SK-N-SH treated with all-trans-retinoic acid at 6 μM for 48 hours (cell line): ENCODE measurements at regions not wholly inside any gene's neighbourhood (a gene's known extent, or its start where the extent isn't known, plus 50 kb on each side); places are given as distances from the start of the nearest gene placed in this dataset.

Source experiments
- ATAC-seq: fragments of 200-7000 bp; cut with Tn5 transposase; 3 replicates; pipeline ENCODE4 v1.9.1; 2020; ENCODE audit warnings: mild to moderate bottlenecking, moderate library complexity
- ARNTL ChIP-seq: fragments of 450-650 bp; formaldehyde crosslinking; IDR thresholded peaks from 2 replicates; pipeline ENCODE4 v1.5.0; 2020; ENCODE audit warnings: low read depth, mild to moderate bottlenecking, moderate library complexity, borderline replicate concordance
- BACH2 ChIP-seq: fragments of 250-450 bp; sonication (Bioruptor Pico); IDR thresholded peaks from 2 replicates; pipeline ENCODE4 v1.9.0; 2021; ENCODE audit warnings: mild to moderate bottlenecking, borderline replicate concordance
- CSDC2 ChIP-seq: fragments of 250-450 bp; sonication (Bioruptor Pico); IDR thresholded peaks from 2 replicates; pipeline ENCODE4 v1.5.0; 2020; ENCODE audit warnings: mild to moderate bottlenecking, moderate library complexity
- ESRRG ChIP-seq: fragments of 250-450 bp; sonication (Bioruptor Pico); IDR thresholded peaks from 2 replicates; pipeline ENCODE4 v1.6.1; 2021; ENCODE audit warnings: mild to moderate bottlenecking
- GLIS3 ChIP-seq: fragments of 250-450 bp; sonication (Bioruptor Pico); IDR thresholded peaks from 2 replicates; pipeline ENCODE4 v1.5.0; 2020; ENCODE audit warnings: mild to moderate bottlenecking, moderate library complexity
- ISL1 ChIP-seq: fragments of 250-450 bp; sonication (Bioruptor Pico); IDR thresholded peaks from 2 replicates; pipeline ENCODE4 v2.1.2; 2022; ENCODE audit warnings: mild to moderate bottlenecking, moderate library complexity
- OSR1 ChIP-seq: fragments of 250-450 bp; sonication (Bioruptor Pico); IDR thresholded peaks from 2 replicates; pipeline ENCODE4 v1.8.0; 2022; ENCODE audit warnings: moderate library complexity, mild to moderate bottlenecking, inconsistent platforms
- PPARA ChIP-seq: fragments of 250-450 bp; sonication (Bioruptor Pico); IDR thresholded peaks from 2 replicates; pipeline ENCODE4 v1.5.0; 2020; ENCODE audit warnings: mild to moderate bottlenecking, borderline replicate concordance
- RARB ChIP-seq: fragments of 250-450 bp; sonication (Bioruptor Pico); IDR thresholded peaks from 2 replicates; pipeline ENCODE4 v1.8.0; 2021; ENCODE audit warnings: mild to moderate bottlenecking, moderate library complexity
- SNAI2 ChIP-seq: fragments of 250-450 bp; sonication (Bioruptor Pico); IDR thresholded peaks from 2 replicates; pipeline ENCODE4 v1.5.0; 2020; ENCODE audit warnings: mild to moderate bottlenecking, moderate library complexity
- TOX ChIP-seq: fragments of 250-450 bp; sonication (Bioruptor Pico); IDR thresholded peaks from 2 replicates; pipeline ENCODE4 v1.8.0; 2021; ENCODE audit warnings: mild to moderate bottlenecking, moderate library complexity, borderline replicate concordance
- ZC3H10 ChIP-seq: fragments of 250-450 bp; sonication (Bioruptor Pico); IDR thresholded peaks from 2 replicates; pipeline ENCODE4 v1.5.1; 2021; ENCODE audit warnings: mild to moderate bottlenecking, moderate library complexity
- ZFP3 ChIP-seq: fragments of 250-450 bp; sonication (Bioruptor Pico); IDR thresholded peaks from 2 replicates; pipeline ENCODE4 v1.5.0; 2020; ENCODE audit warnings: mild to moderate bottlenecking, moderate library complexity
- ZNF565 ChIP-seq: fragments of 450-650 bp; formaldehyde crosslinking; conservative IDR thresholded peaks from 2 replicates; pipeline ENCODE4 v1.5.0; 2020; ENCODE audit warnings: low read depth, mild to moderate bottlenecking, moderate library complexity
- ZNF70 ChIP-seq: fragments of 450-650 bp; formaldehyde crosslinking; IDR thresholded peaks from 2 replicates; pipeline ENCODE4 v1.5.0; 2020; ENCODE audit warnings: mild to moderate bottlenecking, moderate library complexity
- ZNF8 ChIP-seq: fragments of 450-650 bp; formaldehyde crosslinking; IDR thresholded peaks from 2 replicates; pipeline ENCODE4 v1.5.0; 2020; ENCODE audit warnings: mild to moderate bottlenecking, moderate library complexity
- TF ChIP-seq, protein P1 (sequence below): fragments of 250-450 bp; sonication (Bioruptor Pico); IDR thresholded peaks from 2 replicates; pipeline ENCODE4 v1.5.1; 2021; ENCODE audit warnings: mild to moderate bottlenecking, moderate library complexity
- TF ChIP-seq, protein P2 (sequence below): fragments of 250-450 bp; sonication (Bioruptor Pico); IDR thresholded peaks from 2 replicates; pipeline ENCODE4 v1.5.1; 2020; ENCODE audit warnings: low read depth, mild to moderate bottlenecking, moderate library complexity
- TF ChIP-seq, protein P3 (sequence below): fragments of 250-450 bp; sonication (Bioruptor Pico); IDR thresholded peaks from 2 replicates; pipeline ENCODE4 v1.8.0; 2021; ENCODE audit warnings: low read depth, mild to moderate bottlenecking, moderate library complexity, borderline replicate concordance
- TF ChIP-seq, protein P4 (sequence below): fragments of 250-450 bp; sonication (Bioruptor Pico); IDR thresholded peaks from 2 replicates; pipeline ENCODE4 v1.8.0; 2020; ENCODE audit warnings: mild to moderate bottlenecking, moderate library complexity, borderline replicate concordance

DNA sequence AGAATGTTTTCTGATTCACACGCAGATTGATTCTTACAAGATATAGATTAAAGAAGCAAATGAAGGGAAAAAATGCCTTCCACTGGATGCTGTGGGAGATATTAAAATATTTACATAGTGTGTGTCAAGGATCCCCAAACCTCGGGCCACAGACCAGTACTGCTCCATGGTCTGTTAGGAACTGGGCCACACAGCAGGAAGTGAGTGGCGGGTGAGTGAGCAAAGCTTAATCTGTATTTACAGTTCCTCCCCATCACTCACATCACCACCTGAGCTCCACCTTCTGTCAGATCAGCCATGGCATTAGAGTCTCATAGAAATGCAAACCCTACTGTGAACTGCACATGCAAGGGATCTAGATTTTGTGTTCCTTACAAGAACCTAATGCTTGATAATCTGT lies 552.6 kb upstream of the GOLIM4 start:
- ATAC-seq = no peak
- TF ChIP-seq, protein P1, sequence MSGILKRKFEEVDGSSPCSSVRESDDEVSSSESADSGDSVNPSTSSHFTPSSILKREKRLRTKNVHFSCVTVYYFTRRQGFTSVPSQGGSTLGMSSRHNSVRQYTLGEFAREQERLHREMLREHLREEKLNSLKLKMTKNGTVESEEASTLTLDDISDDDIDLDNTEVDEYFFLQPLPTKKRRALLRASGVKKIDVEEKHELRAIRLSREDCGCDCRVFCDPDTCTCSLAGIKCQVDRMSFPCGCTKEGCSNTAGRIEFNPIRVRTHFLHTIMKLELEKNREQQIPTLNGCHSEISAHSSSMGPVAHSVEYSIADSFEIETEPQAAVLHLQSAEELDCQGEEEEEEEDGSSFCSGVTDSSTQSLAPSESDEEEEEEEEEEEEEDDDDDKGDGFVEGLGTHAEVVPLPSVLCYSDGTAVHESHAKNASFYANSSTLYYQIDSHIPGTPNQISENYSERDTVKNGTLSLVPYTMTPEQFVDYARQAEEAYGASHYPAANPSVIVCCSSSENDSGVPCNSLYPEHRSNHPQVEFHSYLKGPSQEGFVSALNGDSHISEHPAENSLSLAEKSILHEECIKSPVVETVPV (CRISPR knock-in tag) = no peak
- TF ChIP-seq ISL1 = no peak
- TF ChIP-seq, protein P2, sequence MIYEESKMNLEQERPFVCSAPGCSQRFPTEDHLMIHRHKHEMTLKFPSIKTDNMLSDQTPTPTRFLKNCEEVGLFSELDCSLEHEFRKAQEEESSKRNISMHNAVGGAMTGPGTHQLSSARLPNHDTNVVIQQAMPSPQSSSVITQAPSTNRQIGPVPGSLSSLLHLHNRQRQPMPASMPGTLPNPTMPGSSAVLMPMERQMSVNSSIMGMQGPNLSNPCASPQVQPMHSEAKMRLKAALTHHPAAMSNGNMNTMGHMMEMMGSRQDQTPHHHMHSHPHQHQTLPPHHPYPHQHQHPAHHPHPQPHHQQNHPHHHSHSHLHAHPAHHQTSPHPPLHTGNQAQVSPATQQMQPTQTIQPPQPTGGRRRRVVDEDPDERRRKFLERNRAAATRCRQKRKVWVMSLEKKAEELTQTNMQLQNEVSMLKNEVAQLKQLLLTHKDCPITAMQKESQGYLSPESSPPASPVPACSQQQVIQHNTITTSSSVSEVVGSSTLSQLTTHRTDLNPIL = no peak
- TF ChIP-seq GLIS3 (CRISPR knock-in tag) = no peak
- TF ChIP-seq, protein P3, sequence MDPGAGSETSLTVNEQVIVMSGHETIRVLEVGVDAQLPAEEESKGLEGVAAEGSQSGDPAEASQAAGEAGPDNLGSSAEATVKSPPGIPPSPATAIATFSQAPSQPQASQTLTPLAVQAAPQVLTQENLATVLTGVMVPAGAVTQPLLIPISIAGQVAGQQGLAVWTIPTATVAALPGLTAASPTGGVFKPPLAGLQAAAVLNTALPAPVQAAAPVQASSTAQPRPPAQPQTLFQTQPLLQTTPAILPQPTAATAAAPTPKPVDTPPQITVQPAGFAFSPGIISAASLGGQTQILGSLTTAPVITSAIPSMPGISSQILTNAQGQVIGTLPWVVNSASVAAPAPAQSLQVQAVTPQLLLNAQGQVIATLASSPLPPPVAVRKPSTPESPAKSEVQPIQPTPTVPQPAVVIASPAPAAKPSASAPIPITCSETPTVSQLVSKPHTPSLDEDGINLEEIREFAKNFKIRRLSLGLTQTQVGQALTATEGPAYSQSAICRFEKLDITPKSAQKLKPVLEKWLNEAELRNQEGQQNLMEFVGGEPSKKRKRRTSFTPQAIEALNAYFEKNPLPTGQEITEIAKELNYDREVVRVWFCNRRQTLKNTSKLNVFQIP (CRISPR knock-in tag) = no peak
- no peak for TF ChIP-seq ZNF8 (CRISPR knock-in tag)
- no peak for TF ChIP-seq ARNTL (CRISPR knock-in tag)
- no peak for TF ChIP-seq CSDC2 (CRISPR knock-in tag)
- no peak for TF ChIP-seq ZNF565 (CRISPR knock-in tag)
- no peak for TF ChIP-seq BACH2 (CRISPR knock-in tag)
- TF ChIP-seq OSR1 (CRISPR knock-in tag) = no peak

DNA sequence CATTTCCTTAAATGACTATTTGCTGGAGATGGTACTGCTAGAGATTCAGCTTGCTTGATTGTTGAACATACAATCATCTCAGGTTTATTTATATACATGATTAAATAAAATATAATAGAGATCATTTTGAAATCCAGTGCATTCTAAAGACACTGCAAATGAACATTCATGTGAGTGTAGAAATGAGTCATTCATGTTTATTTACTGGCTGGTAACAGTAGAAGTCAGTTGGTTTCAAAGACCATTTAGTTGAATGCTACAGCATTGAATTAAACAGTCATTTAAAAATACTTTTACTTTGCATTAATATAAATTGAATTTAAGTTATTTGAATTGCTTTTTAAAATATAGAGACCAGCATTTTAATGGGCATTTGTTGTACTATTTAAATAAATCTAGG lies 551.9 kb upstream of the GOLIM4 start:
- no peak for ATAC-seq
- TF ChIP-seq SNAI2 = no peak
- TF ChIP-seq, protein P3 (CRISPR knock-in tag) = no peak
- TF ChIP-seq GLIS3 (CRISPR knock-in tag) = no peak
- TF ChIP-seq, protein P2 = no peak
- no peak for TF ChIP-seq ISL1
- TF ChIP-seq ZNF70 = no peak
- no peak for TF ChIP-seq ZNF565 (CRISPR knock-in tag)
- TF ChIP-seq ZFP3 = no peak
- TF ChIP-seq ARNTL (CRISPR knock-in tag) = no peak
- TF ChIP-seq, protein P4, sequence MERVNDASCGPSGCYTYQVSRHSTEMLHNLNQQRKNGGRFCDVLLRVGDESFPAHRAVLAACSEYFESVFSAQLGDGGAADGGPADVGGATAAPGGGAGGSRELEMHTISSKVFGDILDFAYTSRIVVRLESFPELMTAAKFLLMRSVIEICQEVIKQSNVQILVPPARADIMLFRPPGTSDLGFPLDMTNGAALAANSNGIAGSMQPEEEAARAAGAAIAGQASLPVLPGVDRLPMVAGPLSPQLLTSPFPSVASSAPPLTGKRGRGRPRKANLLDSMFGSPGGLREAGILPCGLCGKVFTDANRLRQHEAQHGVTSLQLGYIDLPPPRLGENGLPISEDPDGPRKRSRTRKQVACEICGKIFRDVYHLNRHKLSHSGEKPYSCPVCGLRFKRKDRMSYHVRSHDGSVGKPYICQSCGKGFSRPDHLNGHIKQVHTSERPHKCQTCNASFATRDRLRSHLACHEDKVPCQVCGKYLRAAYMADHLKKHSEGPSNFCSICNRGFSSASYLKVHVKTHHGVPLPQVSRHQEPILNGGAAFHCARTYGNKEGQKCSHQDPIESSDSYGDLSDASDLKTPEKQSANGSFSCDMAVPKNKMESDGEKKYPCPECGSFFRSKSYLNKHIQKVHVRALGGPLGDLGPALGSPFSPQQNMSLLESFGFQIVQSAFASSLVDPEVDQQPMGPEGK (CRISPR knock-in tag) = no peak
- TF ChIP-seq CSDC2 (CRISPR knock-in tag) = no peak

DNA sequence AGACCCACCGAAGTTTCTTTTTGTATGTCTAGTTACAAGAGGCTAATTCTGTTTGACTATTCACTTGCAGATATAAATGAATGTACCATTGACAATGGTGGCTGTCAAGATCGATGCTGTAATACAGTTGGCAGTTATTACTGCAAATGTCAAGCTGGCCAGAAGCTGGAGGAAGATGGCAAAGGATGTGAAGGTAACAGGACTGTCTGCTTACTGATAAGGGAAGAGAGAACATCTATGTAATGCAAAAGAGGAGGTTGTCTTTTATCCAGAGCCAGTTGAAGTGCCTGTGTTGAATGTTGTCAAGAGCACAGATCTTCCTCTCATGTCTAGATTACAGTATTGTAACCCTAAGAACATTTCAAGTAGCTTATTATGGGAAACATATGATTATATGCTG lies 549.5 kb upstream of the GOLIM4 start:
- no peak for TF ChIP-seq ZNF8 (CRISPR knock-in tag)
- ATAC-seq = no peak

DNA sequence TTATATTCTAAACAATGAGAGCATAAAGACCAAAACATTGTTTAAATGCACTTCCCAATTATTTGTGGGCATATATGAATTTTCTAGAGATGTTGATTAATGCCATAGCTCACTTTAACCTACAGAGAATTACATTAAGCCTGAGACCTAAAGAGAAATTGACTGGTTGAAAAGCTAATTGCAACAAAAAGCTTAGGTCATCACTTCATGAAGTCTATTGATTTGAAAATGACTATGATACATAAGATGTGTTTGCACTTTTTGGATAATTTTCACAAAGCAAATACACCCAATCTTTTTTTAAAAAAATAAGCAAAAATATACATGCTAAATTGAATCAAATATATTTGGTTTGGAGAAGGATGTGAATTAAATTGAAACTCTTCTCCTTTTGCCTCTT lies 532.8 kb upstream of the GOLIM4 start:
- ATAC-seq = no peak
- TF ChIP-seq ZNF8 (CRISPR knock-in tag) (no peak), ZC3H10 (no peak), TOX (CRISPR knock-in tag) (no peak), ZFP3 (no peak), SNAI2 (no peak), ARNTL (CRISPR knock-in tag) (no peak), ZNF565 (CRISPR knock-in tag) (no peak), BACH2 (CRISPR knock-in tag) (no peak), RARB (CRISPR knock-in tag) (no peak), GLIS3 (CRISPR knock-in tag) (no peak), ESRRG (CRISPR knock-in tag) (no peak), ZNF70 (no peak), ISL1 (no peak), PPARA (CRISPR knock-in tag) (no peak), OSR1 (CRISPR knock-in tag) (no peak)
- TF ChIP-seq, protein P4 (CRISPR knock-in tag) = no peak
- TF ChIP-seq, protein P2 = no peak
- TF ChIP-seq, protein P1 (CRISPR knock-in tag) = no peak
- TF ChIP-seq, all 23 proteins: peak for 0
